ENCODE measurements at regions not wholly inside any gene's neighbourhood (a gene's known extent, or its start where the extent isn't known, plus 50 kb on each side); places are given as distances from the start of the nearest gene placed in this dataset.

- TF ChIP-seq, protein P1, sequence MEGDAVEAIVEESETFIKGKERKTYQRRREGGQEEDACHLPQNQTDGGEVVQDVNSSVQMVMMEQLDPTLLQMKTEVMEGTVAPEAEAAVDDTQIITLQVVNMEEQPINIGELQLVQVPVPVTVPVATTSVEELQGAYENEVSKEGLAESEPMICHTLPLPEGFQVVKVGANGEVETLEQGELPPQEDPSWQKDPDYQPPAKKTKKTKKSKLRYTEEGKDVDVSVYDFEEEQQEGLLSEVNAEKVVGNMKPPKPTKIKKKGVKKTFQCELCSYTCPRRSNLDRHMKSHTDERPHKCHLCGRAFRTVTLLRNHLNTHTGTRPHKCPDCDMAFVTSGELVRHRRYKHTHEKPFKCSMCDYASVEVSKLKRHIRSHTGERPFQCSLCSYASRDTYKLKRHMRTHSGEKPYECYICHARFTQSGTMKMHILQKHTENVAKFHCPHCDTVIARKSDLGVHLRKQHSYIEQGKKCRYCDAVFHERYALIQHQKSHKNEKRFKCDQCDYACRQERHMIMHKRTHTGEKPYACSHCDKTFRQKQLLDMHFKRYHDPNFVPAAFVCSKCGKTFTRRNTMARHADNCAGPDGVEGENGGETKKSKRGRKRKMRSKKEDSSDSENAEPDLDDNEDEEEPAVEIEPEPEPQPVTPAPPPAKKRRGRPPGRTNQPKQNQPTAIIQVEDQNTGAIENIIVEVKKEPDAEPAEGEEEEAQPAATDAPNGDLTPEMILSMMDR (IDR thresholded peaks at IDR 0.05; ENCODE audit: borderline replicate concordance, extremely low read depth, low read length, poor library complexity, severe bottlenecking): no peak
- no peak for TF ChIP-seq EZH2 (IDR thresholded peaks at IDR 0.05; ENCODE audit: borderline replicate concordance, low read depth, low read length, severe bottlenecking)
Measured at GRCh38 chr13:48806522-48806921, 152.8 kb downstream of the CYSLTR2 start.
